ENCODE measurements at regions not wholly inside any gene's neighbourhood (a gene's known extent, or its start where the extent isn't known, plus 50 kb on each side); places are given as distances from the start of the nearest gene placed in this dataset.

GRCh38 chr11:113574586-113574985 is 99.4 kb upstream of the DRD2 start:
- TF ChIP-seq CTCF (IDR thresholded peaks at IDR 0.05; ENCODE audit: insufficient read depth, low read length, poor library complexity, severe bottlenecking) = no peak
- Histone ChIP-seq H3K27me3 (ENCODE audit: control insufficient read depth, insufficient read depth, low read length) (no peaks in the 10 kb centered on the region), H3K4me3 (ENCODE audit: low read depth, low read length) (no peak overlapping the region), H3K36me3 (ENCODE audit: control insufficient read depth, insufficient read depth, low read length) (no peaks in the 10 kb centered on the region)
- no peak for DNase-seq (ENCODE audit: low read depth)

GRCh38 chr11:113574171-113574570 is 99.0 kb upstream of the DRD2 start:
- no peak for TF ChIP-seq CTCF (IDR thresholded peaks at IDR 0.05; ENCODE audit: insufficient read depth, low read length, poor library complexity, severe bottlenecking)
- no peak for DNase-seq (ENCODE audit: low read depth)
- Histone ChIP-seq H3K36me3 (ENCODE audit: control insufficient read depth, insufficient read depth, low read length) (no peaks in the 10 kb centered on the region), H3K4me3 (ENCODE audit: low read depth, low read length) (no peak overlapping the region), H3K27me3 (ENCODE audit: control insufficient read depth, insufficient read depth, low read length) (no peaks in the 10 kb centered on the region)

GRCh38 chr11:113572136-113572735 is 97.0 kb upstream of the DRD2 start:
- TF ChIP-seq CTCF (IDR thresholded peaks at IDR 0.05; ENCODE audit: insufficient read depth, low read length, poor library complexity, severe bottlenecking) = no peak
- no peak overlapping the region for H3K4me3 ChIP-seq (ENCODE audit: low read depth, low read length)
- no peak for DNase-seq (ENCODE audit: low read depth)
- H3K27me3 ChIP-seq (ENCODE audit: control insufficient read depth, insufficient read depth, low read length) = peaks cover 5% of the 10 kb centered on the region
- H3K36me3 ChIP-seq (ENCODE audit: control insufficient read depth, insufficient read depth, low read length) = no peaks in the 10 kb centered on the region

GRCh38 chr11:113571531-113571930 is 96.3 kb upstream of the DRD2 start:
- Histone ChIP-seq H3K4me3 (ENCODE audit: low read depth, low read length) (no peak overlapping the region), H3K36me3 (ENCODE audit: control insufficient read depth, insufficient read depth, low read length) (no peaks in the 10 kb centered on the region), H3K27me3 (ENCODE audit: control insufficient read depth, insufficient read depth, low read length) (peaks cover 9% of the 10 kb centered on the region)
- no peak for DNase-seq (ENCODE audit: low read depth)
- no peak for TF ChIP-seq CTCF (IDR thresholded peaks at IDR 0.05; ENCODE audit: insufficient read depth, low read length, poor library complexity, severe bottlenecking)

- H3K36me3 ChIP-seq (ENCODE audit: control insufficient read depth, insufficient read depth, low read length) = no peaks in the 10 kb centered on the region
- TF ChIP-seq CTCF (IDR thresholded peaks at IDR 0.05; ENCODE audit: insufficient read depth, low read length, poor library complexity, severe bottlenecking) = no peak
Measured at GRCh38 chr11:113570906-113571305, 95.7 kb upstream of the DRD2 start.

GRCh38 chr11:113569391-113569790 is 94.2 kb upstream of the DRD2 start:
- DNase-seq (ENCODE audit: low read depth) = no peak
- no peaks in the 10 kb centered on the region for H3K36me3 ChIP-seq (ENCODE audit: control insufficient read depth, insufficient read depth, low read length)
- peaks cover 12% of the 10 kb centered on the region for H3K27me3 ChIP-seq (ENCODE audit: control insufficient read depth, insufficient read depth, low read length)
- no peak for TF ChIP-seq CTCF (IDR thresholded peaks at IDR 0.05; ENCODE audit: insufficient read depth, low read length, poor library complexity, severe bottlenecking)
- H3K4me3 ChIP-seq (ENCODE audit: low read depth, low read length) = no peak overlapping the region

More at GRCh38 chr11:113570906-113571305, 95.7 kb upstream of the DRD2 start:
- Histone ChIP-seq H3K27me3 (ENCODE audit: control insufficient read depth, insufficient read depth, low read length) (peaks cover 11% of the 10 kb centered on the region), H3K4me3 (ENCODE audit: low read depth, low read length) (no peak overlapping the region)
- DNase-seq (ENCODE audit: low read depth) = no peak

Measured in kidney epithelial cell (primary cell).